ENCODE measurements at regions not wholly inside any gene's neighbourhood (a gene's known extent, or its start where the extent isn't known, plus 50 kb on each side); places are given as distances from the start of the nearest gene placed in this dataset.

- no peaks in the 10 kb centered on the region for H3K27me3 ChIP-seq (ENCODE audit: insufficient read depth, poor library complexity, severe bottlenecking)
- no peak for DNase-seq (ENCODE audit: low read depth in 1 of 2, low spot score in 1 of 2)
- no peak overlapping the region for H3K27ac ChIP-seq (replicated peaks)
- TF ChIP-seq POLR2AphosphoS5 (IDR thresholded peaks at IDR 0.05; ENCODE audit: low read depth) (no peak), GABPA (IDR thresholded peaks at IDR 0.05; ENCODE audit: low read depth) (no peak), CTCF (IDR thresholded peaks at IDR 0.05; ENCODE audit: insufficient read depth, low read length) (no peak), SPI1 (IDR thresholded peaks at IDR 0.05; ENCODE audit: borderline replicate concordance, low read depth) (no peak), REST (IDR thresholded peaks at IDR 0.05; ENCODE audit: insufficient replicate concordance, low read depth) (no peak)
- H3K4me3 ChIP-seq (replicated peaks; ENCODE audit: insufficient read depth, low read length) = no peak overlapping the region
These were observed 117.1 kb upstream of the RGS6 start for GRCh38 chr14:71815110-71815509.

- no peak for DNase-seq (ENCODE audit: low read depth in 1 of 2, low spot score in 1 of 2)
- Histone ChIP-seq H3K27me3 (ENCODE audit: insufficient read depth, poor library complexity, severe bottlenecking) (no peaks in the 10 kb centered on the region), H3K4me3 (replicated peaks; ENCODE audit: insufficient read depth, low read length) (no peak overlapping the region), H3K27ac (replicated peaks) (no peak overlapping the region)
- no peak for TF ChIP-seq REST (IDR thresholded peaks at IDR 0.05; ENCODE audit: insufficient replicate concordance, low read depth)
- TF ChIP-seq GABPA (IDR thresholded peaks at IDR 0.05; ENCODE audit: low read depth) = no peak
- no peak for TF ChIP-seq SPI1 (IDR thresholded peaks at IDR 0.05; ENCODE audit: borderline replicate concordance, low read depth)
- no peak for TF ChIP-seq CTCF (IDR thresholded peaks at IDR 0.05; ENCODE audit: insufficient read depth, low read length)
- no peak for TF ChIP-seq POLR2AphosphoS5 (IDR thresholded peaks at IDR 0.05; ENCODE audit: low read depth)
These were observed 107.4 kb upstream of the RGS6 start for GRCh38 chr14:71824816-71825215.

GRCh38 chr14:71833476-71833875 lies 98.8 kb upstream of the RGS6 start:
- Histone ChIP-seq H3K27me3 (ENCODE audit: insufficient read depth, poor library complexity, severe bottlenecking) (no peaks in the 10 kb centered on the region), H3K4me3 (replicated peaks; ENCODE audit: insufficient read depth, low read length) (no peak overlapping the region), H3K27ac (replicated peaks) (no peak overlapping the region)
- TF ChIP-seq SPI1 (IDR thresholded peaks at IDR 0.05; ENCODE audit: borderline replicate concordance, low read depth) = no peak
- TF ChIP-seq CTCF (IDR thresholded peaks at IDR 0.05; ENCODE audit: insufficient read depth, low read length) = no peak
- no peak for TF ChIP-seq POLR2AphosphoS5 (IDR thresholded peaks at IDR 0.05; ENCODE audit: low read depth)
- TF ChIP-seq REST (IDR thresholded peaks at IDR 0.05; ENCODE audit: insufficient replicate concordance, low read depth) = no peak
- no peak for TF ChIP-seq GABPA (IDR thresholded peaks at IDR 0.05; ENCODE audit: low read depth)
- no peak for DNase-seq (ENCODE audit: low read depth in 1 of 2, low spot score in 1 of 2)
